ENCODE measurements at regions not wholly inside any gene's neighbourhood (a gene's known extent, or its start where the extent isn't known, plus 50 kb on each side); places are given as distances from the start of the nearest gene placed in this dataset.

DNA sequence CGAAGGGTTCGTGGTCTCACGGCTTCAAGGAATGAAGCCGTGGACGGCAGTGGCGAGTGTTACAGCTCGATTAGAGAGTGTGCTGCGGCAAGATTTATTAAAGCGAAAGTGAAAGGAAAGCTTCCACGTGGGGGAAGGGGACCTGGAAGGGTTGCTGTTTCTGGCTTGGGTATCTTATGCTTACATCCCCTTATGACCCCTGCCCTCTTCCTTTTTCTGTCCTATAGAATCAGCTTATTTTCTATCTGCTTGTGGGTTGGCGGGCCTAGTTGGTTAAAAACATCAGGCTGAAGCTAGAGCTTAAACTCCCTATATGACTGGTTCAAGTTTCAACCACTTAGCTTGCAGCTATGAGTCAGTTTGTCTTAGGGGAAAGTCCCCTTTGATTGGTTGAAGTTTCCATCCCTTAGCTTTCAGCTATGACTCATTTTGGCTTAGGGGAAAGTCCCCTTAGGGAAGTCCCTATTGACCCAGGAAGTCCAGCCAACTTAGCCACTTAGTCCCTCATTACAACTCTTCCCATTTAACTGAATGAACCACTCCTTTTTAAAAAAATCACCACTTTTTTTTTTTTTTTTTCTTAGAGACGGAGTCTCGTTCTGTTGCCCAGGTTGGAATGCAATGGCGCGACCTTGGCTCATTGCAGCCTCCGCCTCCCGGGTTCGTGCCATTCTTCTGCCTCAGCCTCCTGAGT is 1494.7 kb upstream of the TMEM132C start:
- Histone ChIP-seq H3K27ac (ENCODE audit: low read depth) (no peak overlapping the region), H3K4me2 (no peak overlapping the region), H3K36me3 (ENCODE audit: insufficient read depth) (peaks cover 7% of the 10 kb centered on the region), H4K20me1 (replicated peaks; ENCODE audit: insufficient read depth) (no peaks in the 10 kb centered on the region), H3K4me1 (ENCODE audit: insufficient read depth) (no peaks in the 10 kb centered on the region), H3K79me2 (replicated peaks; ENCODE audit: insufficient read depth) (no peaks in the 10 kb centered on the region), H2AFZ (no peak overlapping the region), H3K9me2 (ENCODE audit: insufficient read depth) (no peaks in the 10 kb centered on the region), H3F3A (replicated peaks; ENCODE audit: low read depth) (no peaks in the 10 kb centered on the region), H3K27me3 (ENCODE audit: insufficient read depth) (no peaks in the 10 kb centered on the region), H3K4me3 (no peak overlapping the region)
- Mint-ChIP-seq H3K9me3 (peaks cover 96% of the 10 kb centered on the region), H3K27me3 (ENCODE audit: insufficient read depth, low read depth, poor library complexity) (peaks cover 5% of the 10 kb centered on the region), H3K4me3 (no peak overlapping the region), H3K27ac (no peak overlapping the region), H3K4me1 (no peaks in the 10 kb centered on the region), H3K36me3 (ENCODE audit: low read depth) (peaks cover 41% of the 10 kb centered on the region)
- TF ChIP-seq, protein P1, sequence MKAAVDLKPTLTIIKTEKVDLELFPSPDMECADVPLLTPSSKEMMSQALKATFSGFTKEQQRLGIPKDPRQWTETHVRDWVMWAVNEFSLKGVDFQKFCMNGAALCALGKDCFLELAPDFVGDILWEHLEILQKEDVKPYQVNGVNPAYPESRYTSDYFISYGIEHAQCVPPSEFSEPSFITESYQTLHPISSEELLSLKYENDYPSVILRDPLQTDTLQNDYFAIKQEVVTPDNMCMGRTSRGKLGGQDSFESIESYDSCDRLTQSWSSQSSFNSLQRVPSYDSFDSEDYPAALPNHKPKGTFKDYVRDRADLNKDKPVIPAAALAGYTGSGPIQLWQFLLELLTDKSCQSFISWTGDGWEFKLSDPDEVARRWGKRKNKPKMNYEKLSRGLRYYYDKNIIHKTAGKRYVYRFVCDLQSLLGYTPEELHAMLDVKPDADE (IDR thresholded peaks at IDR 0.05) = no peak
- TF ChIP-seq JUNB (IDR thresholded peaks at IDR 0.05; ENCODE audit: unreplicated experiment) = no peak
- TF ChIP-seq, protein P2, sequence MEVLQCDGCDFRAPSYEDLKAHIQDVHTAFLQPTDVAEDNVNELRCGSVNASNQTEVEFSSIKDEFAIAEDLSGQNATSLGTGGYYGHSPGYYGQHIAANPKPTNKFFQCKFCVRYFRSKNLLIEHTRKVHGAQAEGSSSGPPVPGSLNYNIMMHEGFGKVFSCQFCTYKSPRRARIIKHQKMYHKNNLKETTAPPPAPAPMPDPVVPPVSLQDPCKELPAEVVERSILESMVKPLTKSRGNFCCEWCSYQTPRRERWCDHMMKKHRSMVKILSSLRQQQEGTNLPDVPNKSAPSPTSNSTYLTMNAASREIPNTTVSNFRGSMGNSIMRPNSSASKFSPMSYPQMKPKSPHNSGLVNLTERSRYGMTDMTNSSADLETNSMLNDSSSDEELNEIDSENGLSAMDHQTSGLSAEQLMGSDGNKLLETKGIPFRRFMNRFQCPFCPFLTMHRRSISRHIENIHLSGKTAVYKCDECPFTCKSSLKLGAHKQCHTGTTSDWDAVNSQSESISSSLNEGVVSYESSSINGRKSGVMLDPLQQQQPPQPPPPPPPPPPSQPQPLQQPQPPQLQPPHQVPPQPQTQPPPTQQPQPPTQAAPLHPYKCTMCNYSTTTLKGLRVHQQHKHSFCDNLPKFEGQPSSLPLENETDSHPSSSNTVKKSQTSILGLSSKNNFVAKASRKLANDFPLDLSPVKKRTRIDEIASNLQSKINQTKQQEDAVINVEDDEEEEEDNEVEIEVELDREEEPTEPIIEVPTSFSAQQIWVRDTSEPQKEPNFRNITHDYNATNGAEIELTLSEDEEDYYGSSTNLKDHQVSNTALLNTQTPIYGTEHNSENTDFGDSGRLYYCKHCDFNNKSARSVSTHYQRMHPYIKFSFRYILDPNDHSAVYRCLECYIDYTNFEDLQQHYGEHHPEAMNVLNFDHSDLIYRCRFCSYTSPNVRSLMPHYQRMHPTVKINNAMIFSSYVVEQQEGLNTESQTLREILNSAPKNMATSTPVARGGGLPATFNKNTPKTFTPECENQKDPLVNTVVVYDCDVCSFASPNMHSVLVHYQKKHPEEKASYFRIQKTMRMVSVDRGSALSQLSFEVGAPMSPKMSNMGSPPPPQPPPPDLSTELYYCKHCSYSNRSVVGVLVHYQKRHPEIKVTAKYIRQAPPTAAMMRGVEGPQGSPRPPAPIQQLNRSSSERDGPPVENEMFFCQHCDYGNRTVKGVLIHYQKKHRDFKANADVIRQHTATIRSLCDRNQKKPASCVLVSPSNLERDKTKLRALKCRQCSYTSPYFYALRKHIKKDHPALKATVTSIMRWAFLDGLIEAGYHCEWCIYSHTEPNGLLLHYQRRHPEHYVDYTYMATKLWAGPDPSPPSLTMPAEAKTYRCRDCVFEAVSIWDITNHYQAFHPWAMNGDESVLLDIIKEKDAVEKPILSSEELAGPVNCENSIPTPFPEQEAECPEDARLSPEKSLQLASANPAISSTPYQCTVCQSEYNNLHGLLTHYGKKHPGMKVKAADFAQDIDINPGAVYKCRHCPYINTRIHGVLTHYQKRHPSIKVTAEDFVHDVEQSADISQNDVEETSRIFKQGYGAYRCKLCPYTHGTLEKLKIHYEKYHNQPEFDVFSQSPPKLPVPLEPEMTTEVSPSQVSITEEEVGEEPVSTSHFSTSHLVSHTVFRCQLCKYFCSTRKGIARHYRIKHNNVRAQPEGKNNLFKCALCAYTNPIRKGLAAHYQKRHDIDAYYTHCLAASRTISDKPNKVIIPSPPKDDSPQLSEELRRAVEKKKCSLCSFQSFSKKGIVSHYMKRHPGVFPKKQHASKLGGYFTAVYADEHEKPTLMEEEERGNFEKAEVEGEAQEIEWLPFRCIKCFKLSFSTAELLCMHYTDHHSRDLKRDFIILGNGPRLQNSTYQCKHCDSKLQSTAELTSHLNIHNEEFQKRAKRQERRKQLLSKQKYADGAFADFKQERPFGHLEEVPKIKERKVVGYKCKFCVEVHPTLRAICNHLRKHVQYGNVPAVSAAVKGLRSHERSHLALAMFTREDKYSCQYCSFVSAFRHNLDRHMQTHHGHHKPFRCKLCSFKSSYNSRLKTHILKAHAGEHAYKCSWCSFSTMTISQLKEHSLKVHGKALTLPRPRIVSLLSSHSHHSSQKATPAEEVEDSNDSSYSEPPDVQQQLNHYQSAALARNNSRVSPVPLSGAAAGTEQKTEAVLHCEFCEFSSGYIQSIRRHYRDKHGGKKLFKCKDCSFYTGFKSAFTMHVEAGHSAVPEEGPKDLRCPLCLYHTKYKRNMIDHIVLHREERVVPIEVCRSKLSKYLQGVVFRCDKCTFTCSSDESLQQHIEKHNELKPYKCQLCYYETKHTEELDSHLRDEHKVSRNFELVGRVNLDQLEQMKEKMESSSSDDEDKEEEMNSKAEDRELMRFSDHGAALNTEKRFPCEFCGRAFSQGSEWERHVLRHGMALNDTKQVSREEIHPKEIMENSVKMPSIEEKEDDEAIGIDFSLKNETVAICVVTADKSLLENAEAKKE (CRISPR knock-in tag; IDR thresholded peaks at IDR 0.05) = no peak
- TF ChIP-seq, protein P3, sequence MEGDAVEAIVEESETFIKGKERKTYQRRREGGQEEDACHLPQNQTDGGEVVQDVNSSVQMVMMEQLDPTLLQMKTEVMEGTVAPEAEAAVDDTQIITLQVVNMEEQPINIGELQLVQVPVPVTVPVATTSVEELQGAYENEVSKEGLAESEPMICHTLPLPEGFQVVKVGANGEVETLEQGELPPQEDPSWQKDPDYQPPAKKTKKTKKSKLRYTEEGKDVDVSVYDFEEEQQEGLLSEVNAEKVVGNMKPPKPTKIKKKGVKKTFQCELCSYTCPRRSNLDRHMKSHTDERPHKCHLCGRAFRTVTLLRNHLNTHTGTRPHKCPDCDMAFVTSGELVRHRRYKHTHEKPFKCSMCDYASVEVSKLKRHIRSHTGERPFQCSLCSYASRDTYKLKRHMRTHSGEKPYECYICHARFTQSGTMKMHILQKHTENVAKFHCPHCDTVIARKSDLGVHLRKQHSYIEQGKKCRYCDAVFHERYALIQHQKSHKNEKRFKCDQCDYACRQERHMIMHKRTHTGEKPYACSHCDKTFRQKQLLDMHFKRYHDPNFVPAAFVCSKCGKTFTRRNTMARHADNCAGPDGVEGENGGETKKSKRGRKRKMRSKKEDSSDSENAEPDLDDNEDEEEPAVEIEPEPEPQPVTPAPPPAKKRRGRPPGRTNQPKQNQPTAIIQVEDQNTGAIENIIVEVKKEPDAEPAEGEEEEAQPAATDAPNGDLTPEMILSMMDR (conservative IDR thresholded peaks at IDR 0.05; ENCODE audit: low read depth in 2 of 2) = no peak
- TF ChIP-seq NANOG (IDR thresholded peaks at IDR 0.05; ENCODE audit: borderline replicate concordance) = no peak
- TF ChIP-seq CREB1 (CRISPR knock-in tag; IDR thresholded peaks at IDR 0.05; ENCODE audit: low read depth) = no peak
- no peak for TF ChIP-seq ZNF114 (CRISPR knock-in tag; IDR thresholded peaks at IDR 0.05)
- TF ChIP-seq STAT1 (IDR thresholded peaks at IDR 0.05; ENCODE audit: unreplicated experiment) = no peak
- TF ChIP-seq ZNF331 (CRISPR knock-in tag; IDR thresholded peaks at IDR 0.05; ENCODE audit: low read depth) = no peak
- no peak for TF ChIP-seq EZH2phosphoT487 (IDR thresholded peaks at IDR 0.05; ENCODE audit: unreplicated experiment)
- no peak for TF ChIP-seq EZH2 (IDR thresholded peaks at IDR 0.05; ENCODE audit: low read depth, unreplicated experiment)
- TF ChIP-seq, protein P4, sequence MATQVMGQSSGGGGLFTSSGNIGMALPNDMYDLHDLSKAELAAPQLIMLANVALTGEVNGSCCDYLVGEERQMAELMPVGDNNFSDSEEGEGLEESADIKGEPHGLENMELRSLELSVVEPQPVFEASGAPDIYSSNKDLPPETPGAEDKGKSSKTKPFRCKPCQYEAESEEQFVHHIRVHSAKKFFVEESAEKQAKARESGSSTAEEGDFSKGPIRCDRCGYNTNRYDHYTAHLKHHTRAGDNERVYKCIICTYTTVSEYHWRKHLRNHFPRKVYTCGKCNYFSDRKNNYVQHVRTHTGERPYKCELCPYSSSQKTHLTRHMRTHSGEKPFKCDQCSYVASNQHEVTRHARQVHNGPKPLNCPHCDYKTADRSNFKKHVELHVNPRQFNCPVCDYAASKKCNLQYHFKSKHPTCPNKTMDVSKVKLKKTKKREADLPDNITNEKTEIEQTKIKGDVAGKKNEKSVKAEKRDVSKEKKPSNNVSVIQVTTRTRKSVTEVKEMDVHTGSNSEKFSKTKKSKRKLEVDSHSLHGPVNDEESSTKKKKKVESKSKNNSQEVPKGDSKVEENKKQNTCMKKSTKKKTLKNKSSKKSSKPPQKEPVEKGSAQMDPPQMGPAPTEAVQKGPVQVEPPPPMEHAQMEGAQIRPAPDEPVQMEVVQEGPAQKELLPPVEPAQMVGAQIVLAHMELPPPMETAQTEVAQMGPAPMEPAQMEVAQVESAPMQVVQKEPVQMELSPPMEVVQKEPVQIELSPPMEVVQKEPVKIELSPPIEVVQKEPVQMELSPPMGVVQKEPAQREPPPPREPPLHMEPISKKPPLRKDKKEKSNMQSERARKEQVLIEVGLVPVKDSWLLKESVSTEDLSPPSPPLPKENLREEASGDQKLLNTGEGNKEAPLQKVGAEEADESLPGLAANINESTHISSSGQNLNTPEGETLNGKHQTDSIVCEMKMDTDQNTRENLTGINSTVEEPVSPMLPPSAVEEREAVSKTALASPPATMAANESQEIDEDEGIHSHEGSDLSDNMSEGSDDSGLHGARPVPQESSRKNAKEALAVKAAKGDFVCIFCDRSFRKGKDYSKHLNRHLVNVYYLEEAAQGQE (IDR thresholded peaks at IDR 0.05; ENCODE audit: unreplicated experiment) = no peak
- TF ChIP-seq POLR2AphosphoS5 (IDR thresholded peaks at IDR 0.05; ENCODE audit: low read depth) = no peak
- ATAC-seq = no peak
- DNase-seq (ENCODE audit: low spot score) = no peak
